Endothelial cell of umbilical vein (primary cell): ENCODE measurements at regions not wholly inside any gene's neighbourhood (a gene's known extent, or its start where the extent isn't known, plus 50 kb on each side); places are given as distances from the start of the nearest gene placed in this dataset.

Experiments used
- BruUV-seq: library from RNA; stranded (reverse); fragments of 400-500 nt; replicated peaks from 2 replicates; lab custom pipeline; 2021; lab: Mats Ljungman, UMichigan
- CTCF ChIA-PET: fragments of 300-600, 350-600 bp; sonication (Branson Sonifier 250); formaldehyde crosslinking; loops from one replicate; lab custom pipeline; 2021; ENCODE audit warnings: antibody characterized with exemption, inconsistent platforms; lab: Charles Lee
- POLR2A ChIA-PET: fragments of 300-600, 350-600 bp; sonication (Branson Sonifier 250); formaldehyde crosslinking; loops from one replicate; lab custom pipeline; 2021; ENCODE audit warnings: antibody characterized with exemption, inconsistent platforms; lab: Charles Lee
- DNase-seq: peaks from one replicate; pipeline ENCODE4 v3.0.0-alpha.2; 2011; ENCODE audit warnings: low read depth, low spot score
- FAIRE-seq: peaks from 2 replicates; lab custom pipeline; 2011; peaks lifted over from hg19 to GRCh38; lab: Jason Lieb, UNC
- H2AFZ ChIP-seq: 2 replicates; pipeline ENCODE4 v1.6.0; 2012; ENCODE audit warnings: low read depth, low read length, control low read depth, inconsistent platforms
- H3K27ac ChIP-seq: 2 replicates; pipeline ENCODE4 v1.5.1; 2011; ENCODE audit warnings: low read depth, mild to moderate bottlenecking, control low read depth, low read length, moderate library complexity; ENCODE audit not compliant: insufficient read depth
- H3K27me3 ChIP-seq, 2 experiments: 2 replicates each; pipeline versions ENCODE4 v1.6.0 to v1.6.1; 2011; ENCODE audit warnings: low read length in 2 of 2, mixed read lengths in 1 of 2; ENCODE audit not compliant: control insufficient read depth in 2 of 2, insufficient read depth in 2 of 2
- H3K36me3 ChIP-seq, 2 experiments: 2 replicates in 1 of 2; 3 replicates in 1 of 2; pipeline ENCODE4 v1.5.1; 2011; ENCODE audit warnings: low read length in 2 of 2, mild to moderate bottlenecking in 1 of 2, moderate library complexity in 1 of 2; ENCODE audit not compliant: control insufficient read depth in 2 of 2, insufficient read depth in 2 of 2; ENCODE audit errors: extremely low read depth in 1 of 2
- H3K4me1 ChIP-seq: 3 replicates; pipeline ENCODE4 v1.5.1; 2011; ENCODE audit warnings: mild to moderate bottlenecking, low read length; ENCODE audit not compliant: control insufficient read depth, insufficient read depth; ENCODE audit errors: extremely low read depth
- H3K4me2 ChIP-seq: 2 replicates; pipeline ENCODE4 v1.6.1; 2011; ENCODE audit warnings: low read length, control low read depth, mixed read lengths; ENCODE audit not compliant: insufficient read depth
- H3K4me3 ChIP-seq, 3 experiments: fragments of 200-600 bp in 1 of 3; sonication (generic), shearing (Covaris generic) in 1 of 3; replicated peaks in 1 of 3; 2 replicates each; pipeline ENCODE4 v1.5.1; 2011 to 2016; ENCODE audit warnings: control low read depth in 3 of 3, low read length in 3 of 3, mild to moderate bottlenecking in 2 of 3, inconsistent platforms in 1 of 3, low read depth in 1 of 3, moderate library complexity in 1 of 3; ENCODE audit not compliant: insufficient read depth in 1 of 3
- H3K79me2 ChIP-seq: 2 replicates; pipeline ENCODE4 v1.6.0; 2012; ENCODE audit warnings: low read length, inconsistent platforms; ENCODE audit not compliant: control insufficient read depth, insufficient read depth
- H3K9ac ChIP-seq: replicated peaks from 2 replicates; pipeline ENCODE3; 2011; ENCODE audit warnings: low read length, control low read depth; ENCODE audit not compliant: insufficient read depth; ENCODE audit errors: extremely low read depth
- H3K9me1 ChIP-seq: replicated peaks from 3 replicates; pipeline ENCODE4 v1.6.0; 2011; ENCODE audit warnings: mild to moderate bottlenecking, low read length; ENCODE audit not compliant: control insufficient read depth, insufficient read depth; ENCODE audit errors: extremely low read depth
- H3K9me3 ChIP-seq: replicated peaks from 2 replicates; pipeline ENCODE4 v1.5.1; 2012; ENCODE audit warnings: low read length, inconsistent platforms; ENCODE audit not compliant: control insufficient read depth, insufficient read depth
- H4K20me1 ChIP-seq: replicated peaks from 2 replicates; pipeline ENCODE3; 2011; ENCODE audit warnings: mild to moderate bottlenecking, low read length; ENCODE audit not compliant: control insufficient read depth, insufficient read depth; ENCODE audit errors: extremely low read depth
- EZH2 ChIP-seq: IDR thresholded peaks from 2 replicates; pipeline ENCODE4 v1.6.1; 2012; ENCODE audit warnings: borderline replicate concordance, low read depth, mild to moderate bottlenecking, moderate library complexity, low read length, inconsistent platforms; ENCODE audit not compliant: severe bottlenecking
- FOS ChIP-seq: IDR thresholded peaks from 2 replicates; pipeline ENCODE4 v1.6.1; 2011; ENCODE audit warnings: mild to moderate bottlenecking, low read length, moderate library complexity, borderline replicate concordance; ENCODE audit not compliant: insufficient read depth
- JUN ChIP-seq: IDR thresholded peaks from 2 replicates; pipeline ENCODE4 v1.6.1; 2011; ENCODE audit warnings: borderline replicate concordance, low read depth; ENCODE audit not compliant: insufficient read length, insufficient read depth
- MYC ChIP-seq: IDR thresholded peaks from one replicate; pipeline ENCODE4 v1.6.1; 2011; ENCODE audit warnings: mild to moderate bottlenecking, low read depth, low read length
- POLR2A ChIP-seq: IDR thresholded peaks from 2 replicates; pipeline ENCODE4 v1.6.1; 2012; ENCODE audit warnings: low read depth, mild to moderate bottlenecking, control low read depth, low read length
- POLR2AphosphoS5 ChIP-seq: IDR thresholded peaks from 2 replicates; pipeline ENCODE4 v1.6.1; 2012; ENCODE audit warnings: low read depth, mild to moderate bottlenecking, control low read depth, low read length, moderate library complexity; ENCODE audit not compliant: insufficient read depth
- dilution Hi-C: fragments of 300-500 bp; cut with MboI; formaldehyde crosslinking; loops from one replicate; pipeline ENCODE4 v1.15.0; 2019; ENCODE audit warnings: low sequenced_read_pairs; ENCODE audit not compliant: extremely low pct_ligation_motif_present
- intact Hi-C: fragments of 100-400 bp; cut with micrococcal nuclease; formaldehyde crosslinking; loops from one replicate; pipeline ENCODE4 v1.10.0; 2022
- TF ChIP-seq, protein P1 (sequence below), 2 donors: IDR thresholded peaks; 1 replicate in 1 of 2; 2 replicates in 1 of 2; pipeline ENCODE4 v1.5.1; 2011; ENCODE audit warnings: low read length in 2 of 2, mild to moderate bottlenecking in 2 of 2, moderate library complexity in 2 of 2, control low read depth in 1 of 2, inconsistent platforms in 1 of 2, low read depth in 1 of 2; ENCODE audit not compliant: insufficient read depth in 1 of 2; ENCODE audit errors: extremely low read depth in 1 of 2
- TF ChIP-seq, protein P2 (sequence below): IDR thresholded peaks from 2 replicates; pipeline ENCODE4 v1.6.1; 2011; ENCODE audit not compliant: insufficient read depth, insufficient read length

DNA sequence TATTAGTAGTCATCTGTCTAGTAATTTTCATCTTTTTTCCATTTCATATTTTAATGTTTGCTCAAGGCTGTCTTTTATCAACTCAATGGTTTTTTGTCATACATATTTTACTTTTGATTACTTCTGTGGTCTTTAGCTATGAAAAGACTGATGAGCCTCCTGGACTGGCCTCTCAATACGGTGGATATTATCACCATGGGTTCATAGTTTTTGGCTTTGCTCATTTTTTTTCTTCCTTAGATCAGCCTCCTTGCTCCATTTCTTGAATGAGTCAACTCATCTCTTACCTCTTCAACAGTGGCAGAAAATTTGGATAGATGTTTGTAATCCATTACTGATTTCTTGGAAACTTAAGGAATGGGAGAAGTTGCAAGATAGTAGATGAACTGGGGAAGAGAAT, 80.1 kb upstream of the ELOVL5 start:
- Histone ChIP-seq H4K20me1 (no peaks in the 10 kb centered on the region), H3K4me2 (no peak overlapping the region), H3K9me1 (no peaks in the 10 kb centered on the region), H2AFZ (no peak overlapping the region), H3K4me1 (no peaks in the 10 kb centered on the region), H3K27me3 (peaks cover 4 to 13% of the 10 kb centered on the region in 2 experiments), H3K36me3 (no peaks in the 10 kb centered on the region), H3K9ac (no peak overlapping the region), H3K79me2 (no peaks in the 10 kb centered on the region), H3K9me3 (no peaks in the 10 kb centered on the region), H3K4me3 (no peak overlapping the region), H3K27ac (no peak overlapping the region)
- intact Hi-C loops (no loop called here), dilution Hi-C loops (no loop called here)
- POLR2A ChIA-PET: no interaction called here
- FAIRE-seq: no peak
- DNase-seq: no peak
- no TSS peak for BruUV-seq
- CTCF ChIA-PET: no interaction called here
- no peak for TF ChIP-seq POLR2A
- TF ChIP-seq FOS: no peak
- TF ChIP-seq MYC: no peak
- TF ChIP-seq, protein P1, sequence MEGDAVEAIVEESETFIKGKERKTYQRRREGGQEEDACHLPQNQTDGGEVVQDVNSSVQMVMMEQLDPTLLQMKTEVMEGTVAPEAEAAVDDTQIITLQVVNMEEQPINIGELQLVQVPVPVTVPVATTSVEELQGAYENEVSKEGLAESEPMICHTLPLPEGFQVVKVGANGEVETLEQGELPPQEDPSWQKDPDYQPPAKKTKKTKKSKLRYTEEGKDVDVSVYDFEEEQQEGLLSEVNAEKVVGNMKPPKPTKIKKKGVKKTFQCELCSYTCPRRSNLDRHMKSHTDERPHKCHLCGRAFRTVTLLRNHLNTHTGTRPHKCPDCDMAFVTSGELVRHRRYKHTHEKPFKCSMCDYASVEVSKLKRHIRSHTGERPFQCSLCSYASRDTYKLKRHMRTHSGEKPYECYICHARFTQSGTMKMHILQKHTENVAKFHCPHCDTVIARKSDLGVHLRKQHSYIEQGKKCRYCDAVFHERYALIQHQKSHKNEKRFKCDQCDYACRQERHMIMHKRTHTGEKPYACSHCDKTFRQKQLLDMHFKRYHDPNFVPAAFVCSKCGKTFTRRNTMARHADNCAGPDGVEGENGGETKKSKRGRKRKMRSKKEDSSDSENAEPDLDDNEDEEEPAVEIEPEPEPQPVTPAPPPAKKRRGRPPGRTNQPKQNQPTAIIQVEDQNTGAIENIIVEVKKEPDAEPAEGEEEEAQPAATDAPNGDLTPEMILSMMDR (IDR thresholded peaks at IDR 0.05; ENCODE audit: extremely low read depth in 1 of 2, insufficient read depth in 1 of 2, low read depth in 1 of 2, low read length in 2 of 2): no peak
- no peak for TF ChIP-seq POLR2AphosphoS5
- no peak for TF ChIP-seq EZH2
- TF ChIP-seq, protein P2, sequence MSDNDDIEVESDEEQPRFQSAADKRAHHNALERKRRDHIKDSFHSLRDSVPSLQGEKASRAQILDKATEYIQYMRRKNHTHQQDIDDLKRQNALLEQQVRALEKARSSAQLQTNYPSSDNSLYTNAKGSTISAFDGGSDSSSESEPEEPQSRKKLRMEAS: no peak
- TF ChIP-seq JUN: no peak
